Esophagus squamous epithelium (tissue), 4 donors: ENCODE measurements at regions not wholly inside any gene's neighbourhood (a gene's known extent, or its start where the extent isn't known, plus 50 kb on each side); places are given as distances from the start of the nearest gene placed in this dataset.

Experiments
- CTCF ChIP-seq, 6 experiments: fragments of 450-650 bp in 4 of 6; fragments of 200-600 bp in 2 of 6; sonication (generic) in 2 of 6; IDR thresholded peaks; one replicate each; pipeline ENCODE4 v1.5.1; 2016 to 2019; ENCODE audit warnings: antibody characterized with exemption in 6 of 6, mild to moderate bottlenecking in 4 of 6, moderate library complexity in 4 of 6
- POLR2A ChIP-seq, 4 donors: fragments of 450-650 bp; IDR thresholded peaks; one replicate each; pipeline ENCODE4 v1.6.1; 2017; ENCODE audit warnings: antibody characterized with exemption in 4 of 4, mild to moderate bottlenecking in 4 of 4, moderate library complexity in 3 of 4

GRCh38 chr6:80622641-80623040 is 516.2 kb downstream of the BCKDHB start:
- TF ChIP-seq CTCF (IDR thresholded peaks at IDR 0.05) (no peak), POLR2A (IDR thresholded peaks at IDR 0.05) (no peak)
